SK-N-SH treated with all-trans-retinoic acid at 6 μM for 48 hours (cell line): ENCODE measurements at regions not wholly inside any gene's neighbourhood (a gene's known extent, or its start where the extent isn't known, plus 50 kb on each side); places are given as distances from the start of the nearest gene placed in this dataset.

Source experiments
- ATAC-seq: fragments of 200-7000 bp; cut with Tn5 transposase; 3 replicates; pipeline ENCODE4 v1.9.1; 2020; ENCODE audit warnings: mild to moderate bottlenecking, moderate library complexity
- ARNTL ChIP-seq: fragments of 450-650 bp; formaldehyde crosslinking; IDR thresholded peaks from 2 replicates; pipeline ENCODE4 v1.5.0; 2020; ENCODE audit warnings: low read depth, mild to moderate bottlenecking, moderate library complexity, borderline replicate concordance
- CREB5 ChIP-seq: fragments of 250-450 bp; sonication (Bioruptor Pico); IDR thresholded peaks from 2 replicates; pipeline ENCODE4 v1.5.1; 2020; ENCODE audit warnings: low read depth, mild to moderate bottlenecking, moderate library complexity
- CSDC2 ChIP-seq: fragments of 250-450 bp; sonication (Bioruptor Pico); IDR thresholded peaks from 2 replicates; pipeline ENCODE4 v1.5.0; 2020; ENCODE audit warnings: mild to moderate bottlenecking, moderate library complexity
- CSRNP3 ChIP-seq: fragments of 250-450 bp; sonication (Bioruptor Pico); IDR thresholded peaks from 2 replicates; pipeline ENCODE4 v1.5.1; 2021; ENCODE audit warnings: mild to moderate bottlenecking, moderate library complexity
- ESRRG ChIP-seq: fragments of 250-450 bp; sonication (Bioruptor Pico); IDR thresholded peaks from 2 replicates; pipeline ENCODE4 v1.6.1; 2021; ENCODE audit warnings: mild to moderate bottlenecking
- GLIS3 ChIP-seq: fragments of 250-450 bp; sonication (Bioruptor Pico); IDR thresholded peaks from 2 replicates; pipeline ENCODE4 v1.5.0; 2020; ENCODE audit warnings: mild to moderate bottlenecking, moderate library complexity
- ISL1 ChIP-seq: fragments of 250-450 bp; sonication (Bioruptor Pico); IDR thresholded peaks from 2 replicates; pipeline ENCODE4 v2.1.2; 2022; ENCODE audit warnings: mild to moderate bottlenecking, moderate library complexity
- OSR1 ChIP-seq: fragments of 250-450 bp; sonication (Bioruptor Pico); IDR thresholded peaks from 2 replicates; pipeline ENCODE4 v1.8.0; 2022; ENCODE audit warnings: moderate library complexity, mild to moderate bottlenecking, inconsistent platforms
- PATZ1 ChIP-seq: fragments of 250-450 bp; sonication (Bioruptor Pico); IDR thresholded peaks from 2 replicates; pipeline ENCODE4 v1.8.0; 2020; ENCODE audit warnings: mild to moderate bottlenecking, moderate library complexity, borderline replicate concordance
- POU6F1 ChIP-seq: fragments of 250-450 bp; sonication (Bioruptor Pico); IDR thresholded peaks from 2 replicates; pipeline ENCODE4 v1.8.0; 2021; ENCODE audit warnings: low read depth, mild to moderate bottlenecking, moderate library complexity, borderline replicate concordance
- PPARA ChIP-seq: fragments of 250-450 bp; sonication (Bioruptor Pico); IDR thresholded peaks from 2 replicates; pipeline ENCODE4 v1.5.0; 2020; ENCODE audit warnings: mild to moderate bottlenecking, borderline replicate concordance
- RARB ChIP-seq: fragments of 250-450 bp; sonication (Bioruptor Pico); IDR thresholded peaks from 2 replicates; pipeline ENCODE4 v1.8.0; 2021; ENCODE audit warnings: mild to moderate bottlenecking, moderate library complexity
- TCF4 ChIP-seq: fragments of 250-450 bp; sonication (Bioruptor Pico); IDR thresholded peaks from 2 replicates; pipeline ENCODE4 v1.8.0; 2021; ENCODE audit warnings: mild to moderate bottlenecking, moderate library complexity, borderline replicate concordance
- TOX ChIP-seq: fragments of 250-450 bp; sonication (Bioruptor Pico); IDR thresholded peaks from 2 replicates; pipeline ENCODE4 v1.8.0; 2021; ENCODE audit warnings: mild to moderate bottlenecking, moderate library complexity, borderline replicate concordance
- TSHZ2 ChIP-seq: fragments of 250-450 bp; sonication (Bioruptor Pico); IDR thresholded peaks from 2 replicates; pipeline ENCODE4 v1.5.0; 2020; ENCODE audit warnings: mild to moderate bottlenecking, moderate library complexity
- ZC3H10 ChIP-seq: fragments of 250-450 bp; sonication (Bioruptor Pico); IDR thresholded peaks from 2 replicates; pipeline ENCODE4 v1.5.1; 2021; ENCODE audit warnings: mild to moderate bottlenecking, moderate library complexity
- ZFP3 ChIP-seq: fragments of 250-450 bp; sonication (Bioruptor Pico); IDR thresholded peaks from 2 replicates; pipeline ENCODE4 v1.5.0; 2020; ENCODE audit warnings: mild to moderate bottlenecking, moderate library complexity
- ZFP30 ChIP-seq: fragments of 450-650 bp; formaldehyde crosslinking; IDR thresholded peaks from 2 replicates; pipeline ENCODE4 v1.5.0; 2022; ENCODE audit warnings: mild to moderate bottlenecking, moderate library complexity
- ZNF565 ChIP-seq: fragments of 450-650 bp; formaldehyde crosslinking; conservative IDR thresholded peaks from 2 replicates; pipeline ENCODE4 v1.5.0; 2020; ENCODE audit warnings: low read depth, mild to moderate bottlenecking, moderate library complexity
- ZNF70 ChIP-seq: fragments of 450-650 bp; formaldehyde crosslinking; IDR thresholded peaks from 2 replicates; pipeline ENCODE4 v1.5.0; 2020; ENCODE audit warnings: mild to moderate bottlenecking, moderate library complexity
- ZNF8 ChIP-seq: fragments of 450-650 bp; formaldehyde crosslinking; IDR thresholded peaks from 2 replicates; pipeline ENCODE4 v1.5.0; 2020; ENCODE audit warnings: mild to moderate bottlenecking, moderate library complexity

GRCh38 chr2:71850306-71850801 lies 297.3 kb downstream of the CYP26B1 start:
- no peak; the same call in 2 of the 3 replicates for ATAC-seq
- TF ChIP-seq PATZ1 (CRISPR knock-in tag) (no peak), RARB (CRISPR knock-in tag) (no peak), ISL1 (CRISPR knock-in tag) (no peak), GLIS3 (no peak), ZFP30 (no peak), ZNF70 (CRISPR knock-in tag) (no peak), POU6F1 (CRISPR knock-in tag) (no peak), CSRNP3 (CRISPR knock-in tag) (no peak), ARNTL (CRISPR knock-in tag) (no peak), OSR1 (CRISPR knock-in tag) (no peak), ZFP3 (CRISPR knock-in tag) (no peak), ZC3H10 (CRISPR knock-in tag) (no peak), CREB5 (CRISPR knock-in tag) (no peak), TOX (CRISPR knock-in tag) (no peak), ZNF8 (CRISPR knock-in tag) (no peak), ZNF565 (CRISPR knock-in tag) (no peak), TCF4 (CRISPR knock-in tag) (no peak), TSHZ2 (CRISPR knock-in tag) (no peak)
- TF ChIP-seq, all 23 proteins: peak for 0

GRCh38 chr2:71849607-71850305 lies 297.9 kb downstream of the CYP26B1 start:
- no peak for ATAC-seq
- no peak for TF ChIP-seq GLIS3
- no peak for TF ChIP-seq TOX (CRISPR knock-in tag)
- no peak for TF ChIP-seq OSR1 (CRISPR knock-in tag)
- no peak for TF ChIP-seq CSRNP3 (CRISPR knock-in tag)
- TF ChIP-seq ZNF8 (CRISPR knock-in tag): no peak
- TF ChIP-seq PATZ1 (CRISPR knock-in tag): no peak
- no peak for TF ChIP-seq TSHZ2 (CRISPR knock-in tag)
- no peak for TF ChIP-seq ESRRG (CRISPR knock-in tag)
- TF ChIP-seq CSDC2: no peak
- no peak for TF ChIP-seq CREB5 (CRISPR knock-in tag)
- TF ChIP-seq PPARA: no peak
